ENCODE measurements at regions not wholly inside any gene's neighbourhood (a gene's known extent, or its start where the extent isn't known, plus 50 kb on each side); places are given as distances from the start of the nearest gene placed in this dataset.

DNA sequence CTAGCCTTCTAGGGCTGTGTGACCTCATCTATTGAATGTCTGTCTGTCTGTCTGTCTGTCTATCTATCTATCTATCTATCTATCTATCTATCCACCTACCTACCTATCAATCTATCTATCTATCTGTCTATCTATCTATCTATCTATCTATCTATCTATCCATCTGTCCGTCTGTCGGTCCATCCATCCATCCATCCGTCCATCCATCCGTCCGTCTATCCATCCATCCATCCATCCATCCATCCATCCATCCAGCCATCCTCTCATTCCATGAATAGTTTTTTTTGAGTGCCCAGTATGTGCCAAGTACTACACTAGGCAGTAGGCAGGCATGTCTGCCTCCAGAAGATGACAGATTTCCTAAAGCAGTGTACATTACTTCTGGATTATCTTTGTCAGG, 122.5 kb downstream of the FOXB1 start:
- DNase-seq (ENCODE audit: low read depth), result no peak
- H3K4me3 ChIP-seq (ENCODE audit: control insufficient read depth, low read depth, low read length), result no peak overlapping the region

GRCh38 chr15:60128000-60128376, 123.9 kb downstream of the FOXB1 start:
- TF ChIP-seq, protein P1, sequence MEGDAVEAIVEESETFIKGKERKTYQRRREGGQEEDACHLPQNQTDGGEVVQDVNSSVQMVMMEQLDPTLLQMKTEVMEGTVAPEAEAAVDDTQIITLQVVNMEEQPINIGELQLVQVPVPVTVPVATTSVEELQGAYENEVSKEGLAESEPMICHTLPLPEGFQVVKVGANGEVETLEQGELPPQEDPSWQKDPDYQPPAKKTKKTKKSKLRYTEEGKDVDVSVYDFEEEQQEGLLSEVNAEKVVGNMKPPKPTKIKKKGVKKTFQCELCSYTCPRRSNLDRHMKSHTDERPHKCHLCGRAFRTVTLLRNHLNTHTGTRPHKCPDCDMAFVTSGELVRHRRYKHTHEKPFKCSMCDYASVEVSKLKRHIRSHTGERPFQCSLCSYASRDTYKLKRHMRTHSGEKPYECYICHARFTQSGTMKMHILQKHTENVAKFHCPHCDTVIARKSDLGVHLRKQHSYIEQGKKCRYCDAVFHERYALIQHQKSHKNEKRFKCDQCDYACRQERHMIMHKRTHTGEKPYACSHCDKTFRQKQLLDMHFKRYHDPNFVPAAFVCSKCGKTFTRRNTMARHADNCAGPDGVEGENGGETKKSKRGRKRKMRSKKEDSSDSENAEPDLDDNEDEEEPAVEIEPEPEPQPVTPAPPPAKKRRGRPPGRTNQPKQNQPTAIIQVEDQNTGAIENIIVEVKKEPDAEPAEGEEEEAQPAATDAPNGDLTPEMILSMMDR (IDR thresholded peaks at IDR 0.05; ENCODE audit: control insufficient read depth, insufficient read depth, low read depth, low read length, missing control alignments), result no peak
- no peak for DNase-seq (ENCODE audit: low read depth)
- H3K4me3 ChIP-seq (ENCODE audit: control insufficient read depth, low read depth, low read length), result peak overlapping the region; percentile 50

More for the DNA sequence above, 122.5 kb downstream of the FOXB1 start:
- TF ChIP-seq, protein P1 (IDR thresholded peaks at IDR 0.05; ENCODE audit: control insufficient read depth, insufficient read depth, low read depth, low read length, missing control alignments), result no peak

DNA sequence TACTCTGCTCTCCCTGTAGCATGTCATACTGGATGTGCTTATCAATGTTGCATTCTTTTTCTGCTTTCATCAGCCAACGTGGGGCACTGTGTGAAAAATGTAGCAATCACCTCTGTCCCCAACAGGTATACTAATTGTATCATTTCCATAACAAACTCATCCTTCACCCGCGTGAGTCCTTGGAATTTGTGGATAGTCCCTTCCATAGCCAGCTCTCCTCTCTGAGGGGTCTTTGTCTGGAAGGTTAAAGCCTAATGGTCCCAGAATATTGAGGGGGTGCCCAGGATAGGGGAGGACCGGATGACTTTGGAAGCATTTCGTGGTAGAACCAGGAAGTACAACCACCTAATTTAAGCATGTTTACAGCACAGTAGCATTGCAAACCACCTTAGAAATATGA, 124.6 kb downstream of the FOXB1 start:
- no peak for DNase-seq (ENCODE audit: low read depth)
- no peak overlapping the region for H3K4me3 ChIP-seq (ENCODE audit: control insufficient read depth, low read depth, low read length)
- TF ChIP-seq, protein P1 (IDR thresholded peaks at IDR 0.05; ENCODE audit: control insufficient read depth, insufficient read depth, low read depth, low read length, missing control alignments), result no peak

- H3K4me3 ChIP-seq (ENCODE audit: control insufficient read depth, low read depth, low read length), result no peak overlapping the region
- DNase-seq (ENCODE audit: low read depth), result no peak
- TF ChIP-seq, protein P1 (IDR thresholded peaks at IDR 0.05; ENCODE audit: control insufficient read depth, insufficient read depth, low read depth, low read length, missing control alignments), result no peak
Measured at GRCh38 chr15:60130398-60130797, 126.3 kb downstream of the FOXB1 start.

DNA sequence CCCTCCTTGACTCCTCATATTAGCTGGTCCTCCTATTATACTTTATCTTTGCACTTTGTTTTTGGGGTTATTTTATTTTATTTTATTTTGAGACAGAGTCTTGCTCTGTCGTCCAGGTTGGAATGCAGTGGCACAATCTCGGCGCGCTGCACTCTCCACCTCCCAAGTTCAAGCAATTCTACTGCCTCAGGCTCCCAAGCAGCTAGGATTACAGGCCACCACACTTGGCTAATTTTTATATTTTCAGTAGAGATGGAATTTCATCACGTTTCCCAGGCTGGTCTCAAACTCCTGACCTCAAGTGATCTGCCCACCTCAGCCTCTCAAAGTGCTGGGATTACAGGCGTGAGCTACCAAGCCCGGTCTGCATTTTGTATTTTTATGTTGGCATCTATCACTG, 126.7 kb downstream of the FOXB1 start:
- DNase-seq (ENCODE audit: low read depth), result no peak
- H3K4me3 ChIP-seq (ENCODE audit: control insufficient read depth, low read depth, low read length), result no peak overlapping the region
- TF ChIP-seq, protein P1 (IDR thresholded peaks at IDR 0.05; ENCODE audit: control insufficient read depth, insufficient read depth, low read depth, low read length, missing control alignments), result no peak

DNA sequence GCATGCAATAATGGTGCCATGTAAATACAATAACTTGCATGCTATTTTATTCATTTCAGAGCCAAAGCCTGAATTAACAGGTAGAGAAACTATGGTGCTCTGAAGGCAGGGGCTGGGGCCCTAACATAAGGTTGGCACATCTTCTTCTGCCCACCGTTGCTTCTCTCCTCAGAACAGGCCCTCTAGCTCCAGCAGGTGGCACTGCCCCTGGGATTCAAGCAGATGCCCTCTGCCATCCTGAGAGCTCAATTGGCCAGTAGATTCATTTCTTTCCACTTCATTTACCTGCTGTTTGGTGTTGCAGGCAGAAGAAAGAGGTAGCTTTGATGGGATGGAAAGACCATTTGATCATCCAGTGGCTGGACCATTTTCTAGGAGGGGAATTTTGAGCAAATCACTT, 130.5 kb downstream of the FOXB1 start:
- H3K4me3 ChIP-seq (ENCODE audit: control insufficient read depth, low read depth, low read length), result no peak overlapping the region
- no peak for DNase-seq (ENCODE audit: low read depth)
- TF ChIP-seq, protein P1 (IDR thresholded peaks at IDR 0.05; ENCODE audit: control insufficient read depth, insufficient read depth, low read depth, low read length, missing control alignments), result peak; percentile 39

- TF ChIP-seq, protein P1 (IDR thresholded peaks at IDR 0.05; ENCODE audit: control insufficient read depth, insufficient read depth, low read depth, low read length, missing control alignments), result no peak
Measured at GRCh38 chr15:60135961-60136360, 131.8 kb downstream of the FOXB1 start.

More at GRCh38 chr15:60135961-60136360, 131.8 kb downstream of the FOXB1 start:
- DNase-seq (ENCODE audit: low read depth), result no peak
- no peak overlapping the region for H3K4me3 ChIP-seq (ENCODE audit: control insufficient read depth, low read depth, low read length)
